Liver (tissue), 8 donors: ENCODE measurements at regions not wholly inside any gene's neighbourhood (a gene's known extent, or its start where the extent isn't known, plus 50 kb on each side); places are given as distances from the start of the nearest gene placed in this dataset.

Experiments
- DNase-seq: peaks from one replicate; pipeline ENCODE4 v3.0.0-alpha.2; 2017; ENCODE audit warnings: low spot score
- H3K27ac ChIP-seq, 2 donors: one replicate each; pipeline ENCODE4 v1.7.0; 2013; ENCODE audit warnings: inconsistent platforms in 2 of 2, low read length in 2 of 2, control low read depth in 1 of 2, low read depth in 1 of 2, mild to moderate bottlenecking in 1 of 2
- H3K27me3 ChIP-seq, 4 donors: one replicate each; pipeline versions ENCODE4 v1.6.1 to v1.7.0; 2013; ENCODE audit warnings: low read length in 3 of 4, inconsistent platforms in 1 of 4, mild to moderate bottlenecking in 1 of 4, moderate library complexity in 1 of 4; ENCODE audit not compliant: control insufficient read depth in 4 of 4, insufficient read depth in 4 of 4
- H3K36me3 ChIP-seq, 4 donors: one replicate each; pipeline versions ENCODE4 v1.6.1 to v1.7.0; 2013; ENCODE audit warnings: low read length in 3 of 4, mild to moderate bottlenecking in 3 of 4, low read depth in 1 of 4, moderate library complexity in 1 of 4; ENCODE audit not compliant: control insufficient read depth in 4 of 4, insufficient read depth in 3 of 4
- H3K4me1 ChIP-seq, 4 donors: one replicate each; pipeline versions ENCODE4 v1.6.1 to v1.7.0; 2013; ENCODE audit warnings: low read length in 3 of 4, mild to moderate bottlenecking in 3 of 4, moderate library complexity in 1 of 4; ENCODE audit not compliant: control insufficient read depth in 4 of 4, insufficient read depth in 4 of 4
- H3K4me3 ChIP-seq, 3 donors: one replicate each; pipeline versions ENCODE4 v1.6.1 to v1.7.0; 2013; ENCODE audit warnings: low read length in 3 of 3, control low read depth in 1 of 3, low read depth in 1 of 3, mild to moderate bottlenecking in 1 of 3
- H3K9ac ChIP-seq, 2 donors: one replicate each; pipeline ENCODE4 v1.7.0; 2013; ENCODE audit warnings: low read length in 2 of 2, mild to moderate bottlenecking in 2 of 2, moderate library complexity in 2 of 2, control low read depth in 1 of 2, low read depth in 1 of 2
- H3K9me3 ChIP-seq, 4 donors: one replicate each; pipeline versions ENCODE4 v1.6.1 to v1.7.0; 2013; ENCODE audit warnings: low read length in 3 of 4; ENCODE audit not compliant: control insufficient read depth in 4 of 4
- FOXA1 ChIP-seq: IDR thresholded peaks from 2 replicates; pipeline ENCODE4 v1.6.1; 2016; ENCODE audit warnings: antibody characterized with exemption
- FOXA2 ChIP-seq: IDR thresholded peaks from 2 replicates; pipeline ENCODE4 v1.6.1; 2016; ENCODE audit warnings: antibody characterized with exemption
- GABPA ChIP-seq, 2 donors: IDR thresholded peaks in 1 of 2; conservative IDR thresholded peaks in 1 of 2; 2 replicates each; pipeline ENCODE4 v1.6.1; 2016; ENCODE audit warnings: antibody characterized with exemption in 2 of 2, mild to moderate bottlenecking in 1 of 2, moderate library complexity in 1 of 2
- HNF4A ChIP-seq, 2 donors: conservative IDR thresholded peaks; 2 replicates each; pipeline ENCODE4 v1.6.1; 2016; ENCODE audit warnings: antibody characterized with exemption in 2 of 2, mild to moderate bottlenecking in 2 of 2
- HNF4G ChIP-seq: IDR thresholded peaks from 2 replicates; pipeline ENCODE4 v1.6.1; 2016; ENCODE audit warnings: antibody characterized with exemption
- JUND ChIP-seq, 2 donors: IDR thresholded peaks; 2 replicates each; pipeline ENCODE4 v1.6.1; 2016; ENCODE audit warnings: antibody characterized with exemption in 2 of 2
- RAD21 ChIP-seq, 2 donors: IDR thresholded peaks; 2 replicates each; pipeline ENCODE4 v1.6.1; 2016; ENCODE audit warnings: antibody characterized with exemption in 2 of 2, mild to moderate bottlenecking in 2 of 2
- RXRA ChIP-seq, 2 donors: IDR thresholded peaks; 2 replicates each; pipeline ENCODE4 v1.6.1; 2017 to 2018; ENCODE audit warnings: antibody characterized with exemption in 2 of 2, mild to moderate bottlenecking in 1 of 2
- SP1 ChIP-seq: IDR thresholded peaks from 2 replicates; pipeline ENCODE4 v1.6.1; 2018; ENCODE audit warnings: antibody characterized with exemption, mild to moderate bottlenecking
- TAF1 ChIP-seq: conservative IDR thresholded peaks from 2 replicates; pipeline ENCODE4 v1.6.1; 2016; ENCODE audit warnings: antibody characterized with exemption, mild to moderate bottlenecking
- YY1 ChIP-seq: IDR thresholded peaks from 2 replicates; pipeline ENCODE4 v1.6.1; 2016; ENCODE audit warnings: antibody characterized with exemption, mild to moderate bottlenecking
- WGBS: extraction: QIAGEN DNeasy Blood & Tissue Kit; methylation state at CpG from one replicate; pipeline ENCODE4 v1.1.7; 2013; 5-methylcytosine and 5-hydroxymethylcytosine counted together
- TF ChIP-seq, protein P1 (sequence below): fragments of 150-350 bp; IDR thresholded peaks from 2 replicates; pipeline ENCODE4 v1.5.1; 2017; ENCODE audit warnings: improper control_type of control experiment, low read depth, low read length; ENCODE audit not compliant: missing input control
- TF ChIP-seq, protein P2 (sequence below): IDR thresholded peaks from 2 replicates; pipeline ENCODE4 v1.6.1; 2016; ENCODE audit warnings: antibody characterized with exemption
- TF ChIP-seq, protein P3 (sequence below): IDR thresholded peaks from 2 replicates; pipeline ENCODE4 v1.6.1; 2016; ENCODE audit warnings: antibody characterized with exemption
- TF ChIP-seq, protein P4 (sequence below): IDR thresholded peaks from 2 replicates; pipeline ENCODE4 v1.6.1; 2016; ENCODE audit warnings: antibody characterized with exemption
- donor health status: healthy.
- donor health status: healthy.
- donor health status: healthy.
- donor health status: healthy.
- donor health status: healthy.

DNA sequence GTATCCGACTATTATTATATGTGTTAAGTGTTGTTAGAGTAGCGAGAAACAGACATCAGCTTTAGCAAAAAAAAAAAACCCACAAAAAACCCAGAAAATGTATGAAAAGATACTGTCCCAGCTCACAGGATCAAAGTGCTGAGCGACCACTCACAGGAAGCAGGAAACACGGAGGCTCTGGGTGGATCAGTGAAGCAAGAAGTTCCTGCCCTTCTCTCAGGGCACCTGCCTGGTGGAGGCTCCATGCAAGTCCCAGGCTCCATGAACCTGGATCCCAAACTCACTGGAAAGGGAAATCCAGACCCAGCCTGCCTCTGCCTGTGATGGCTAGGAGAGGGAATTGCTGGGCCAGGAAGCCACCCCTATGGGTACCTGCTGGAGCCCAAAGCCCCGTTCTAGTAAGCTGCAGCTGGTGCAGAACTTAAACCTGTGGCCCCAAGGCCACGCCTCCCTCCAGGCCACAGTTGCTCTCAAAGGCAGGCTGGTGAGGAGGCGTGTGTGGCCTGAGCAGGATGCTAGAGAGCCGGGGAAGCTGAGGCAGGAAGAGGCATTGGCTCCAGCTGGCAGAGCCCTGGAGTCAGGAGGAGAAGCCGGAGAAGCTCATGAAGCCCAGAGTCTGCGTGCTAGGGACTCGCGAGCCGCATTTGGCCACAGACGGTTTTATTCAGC lies 63.5 kb upstream of the TAF1B start:
- Histone ChIP-seq H3K4me1 (no peaks in the 10 kb centered on the region), H3K9ac (no peak overlapping the region), H3K9me3 (no peaks in the 10 kb centered on the region), H3K27ac (no peak overlapping the region), H3K36me3 (no peaks in the 10 kb centered on the region), H3K4me3 (no peak overlapping the region), H3K27me3 (no peaks in the 10 kb centered on the region)
- WGBS: 85% methylated on average over 14 of the region's 14 CpGs
- DNase-seq: no peak
- no peak for TF ChIP-seq FOXA1

DNA sequence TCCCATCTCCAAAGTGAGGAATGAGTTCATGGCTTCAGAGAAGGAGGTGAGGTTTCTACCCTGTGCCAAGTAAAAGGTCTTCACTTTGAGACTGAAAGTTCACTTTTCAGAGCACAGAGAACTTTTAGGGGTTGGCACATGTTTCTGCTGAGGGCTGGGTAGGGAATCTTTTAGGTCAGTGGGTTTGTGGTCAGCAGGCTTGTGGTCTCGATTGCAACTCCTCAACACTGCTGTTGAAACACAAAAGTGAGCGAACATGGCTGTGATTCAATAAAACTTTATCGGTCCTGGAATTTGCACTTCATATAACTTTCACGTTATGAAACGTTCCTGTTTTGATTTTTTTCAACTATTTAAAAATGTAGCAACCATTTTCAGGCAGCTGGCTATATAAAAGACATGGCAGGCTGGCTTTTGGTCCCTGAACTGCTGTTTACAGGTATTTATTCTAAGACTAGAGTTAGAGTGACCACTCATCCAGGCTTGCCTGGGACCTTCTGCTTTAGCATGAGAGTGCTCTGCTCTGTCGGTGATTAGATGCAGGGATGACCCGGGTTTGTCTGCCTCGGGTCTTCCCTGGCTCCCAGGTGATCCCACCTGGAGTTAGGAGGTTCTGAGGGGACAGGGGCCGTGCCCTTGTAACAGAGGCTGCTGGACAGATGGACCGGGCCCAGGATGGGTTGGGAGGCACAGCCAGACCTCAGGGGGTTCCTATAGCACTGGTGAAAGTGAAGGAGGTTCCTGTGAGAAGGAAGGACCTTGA lies 62.7 kb upstream of the TAF1B start:
- Histone ChIP-seq H3K4me3 (no peak overlapping the region), H3K36me3 (no peaks in the 10 kb centered on the region), H3K27ac (no peak overlapping the region), H3K27me3 (no peaks in the 10 kb centered on the region), H3K9me3 (no peaks in the 10 kb centered on the region), H3K9ac (no peak overlapping the region), H3K4me1 (no peaks in the 10 kb centered on the region)
- TF ChIP-seq YY1: no peak
- no peak for TF ChIP-seq SP1
- TF ChIP-seq, protein P1, sequence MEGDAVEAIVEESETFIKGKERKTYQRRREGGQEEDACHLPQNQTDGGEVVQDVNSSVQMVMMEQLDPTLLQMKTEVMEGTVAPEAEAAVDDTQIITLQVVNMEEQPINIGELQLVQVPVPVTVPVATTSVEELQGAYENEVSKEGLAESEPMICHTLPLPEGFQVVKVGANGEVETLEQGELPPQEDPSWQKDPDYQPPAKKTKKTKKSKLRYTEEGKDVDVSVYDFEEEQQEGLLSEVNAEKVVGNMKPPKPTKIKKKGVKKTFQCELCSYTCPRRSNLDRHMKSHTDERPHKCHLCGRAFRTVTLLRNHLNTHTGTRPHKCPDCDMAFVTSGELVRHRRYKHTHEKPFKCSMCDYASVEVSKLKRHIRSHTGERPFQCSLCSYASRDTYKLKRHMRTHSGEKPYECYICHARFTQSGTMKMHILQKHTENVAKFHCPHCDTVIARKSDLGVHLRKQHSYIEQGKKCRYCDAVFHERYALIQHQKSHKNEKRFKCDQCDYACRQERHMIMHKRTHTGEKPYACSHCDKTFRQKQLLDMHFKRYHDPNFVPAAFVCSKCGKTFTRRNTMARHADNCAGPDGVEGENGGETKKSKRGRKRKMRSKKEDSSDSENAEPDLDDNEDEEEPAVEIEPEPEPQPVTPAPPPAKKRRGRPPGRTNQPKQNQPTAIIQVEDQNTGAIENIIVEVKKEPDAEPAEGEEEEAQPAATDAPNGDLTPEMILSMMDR: no peak
- TF ChIP-seq FOXA2: no peak
- TF ChIP-seq HNF4A (conservative IDR thresholded peaks at IDR 0.05): no peak
- TF ChIP-seq TAF1: no peak
- TF ChIP-seq FOXA1: no peak
- TF ChIP-seq GABPA (IDR thresholded peaks at IDR 0.05 in 1 of 2, conservative IDR thresholded peaks at IDR 0.05 in 1 of 2): no peak
- TF ChIP-seq, protein P2, sequence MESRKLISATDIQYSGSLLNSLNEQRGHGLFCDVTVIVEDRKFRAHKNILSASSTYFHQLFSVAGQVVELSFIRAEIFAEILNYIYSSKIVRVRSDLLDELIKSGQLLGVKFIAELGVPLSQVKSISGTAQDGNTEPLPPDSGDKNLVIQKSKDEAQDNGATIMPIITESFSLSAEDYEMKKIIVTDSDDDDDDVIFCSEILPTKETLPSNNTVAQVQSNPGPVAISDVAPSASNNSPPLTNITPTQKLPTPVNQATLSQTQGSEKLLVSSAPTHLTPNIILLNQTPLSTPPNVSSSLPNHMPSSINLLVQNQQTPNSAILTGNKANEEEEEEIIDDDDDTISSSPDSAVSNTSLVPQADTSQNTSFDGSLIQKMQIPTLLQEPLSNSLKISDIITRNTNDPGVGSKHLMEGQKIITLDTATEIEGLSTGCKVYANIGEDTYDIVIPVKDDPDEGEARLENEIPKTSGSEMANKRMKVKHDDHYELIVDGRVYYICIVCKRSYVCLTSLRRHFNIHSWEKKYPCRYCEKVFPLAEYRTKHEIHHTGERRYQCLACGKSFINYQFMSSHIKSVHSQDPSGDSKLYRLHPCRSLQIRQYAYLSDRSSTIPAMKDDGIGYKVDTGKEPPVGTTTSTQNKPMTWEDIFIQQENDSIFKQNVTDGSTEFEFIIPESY: no peak
- TF ChIP-seq, protein P3, sequence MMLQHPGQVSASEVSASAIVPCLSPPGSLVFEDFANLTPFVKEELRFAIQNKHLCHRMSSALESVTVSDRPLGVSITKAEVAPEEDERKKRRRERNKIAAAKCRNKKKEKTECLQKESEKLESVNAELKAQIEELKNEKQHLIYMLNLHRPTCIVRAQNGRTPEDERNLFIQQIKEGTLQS: no peak
- TF ChIP-seq, protein P4, sequence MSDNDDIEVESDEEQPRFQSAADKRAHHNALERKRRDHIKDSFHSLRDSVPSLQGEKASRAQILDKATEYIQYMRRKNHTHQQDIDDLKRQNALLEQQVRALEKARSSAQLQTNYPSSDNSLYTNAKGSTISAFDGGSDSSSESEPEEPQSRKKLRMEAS: no peak
- DNase-seq: no peak
- 84% methylated on average over 10 of the region's 10 CpGs for WGBS

DNA sequence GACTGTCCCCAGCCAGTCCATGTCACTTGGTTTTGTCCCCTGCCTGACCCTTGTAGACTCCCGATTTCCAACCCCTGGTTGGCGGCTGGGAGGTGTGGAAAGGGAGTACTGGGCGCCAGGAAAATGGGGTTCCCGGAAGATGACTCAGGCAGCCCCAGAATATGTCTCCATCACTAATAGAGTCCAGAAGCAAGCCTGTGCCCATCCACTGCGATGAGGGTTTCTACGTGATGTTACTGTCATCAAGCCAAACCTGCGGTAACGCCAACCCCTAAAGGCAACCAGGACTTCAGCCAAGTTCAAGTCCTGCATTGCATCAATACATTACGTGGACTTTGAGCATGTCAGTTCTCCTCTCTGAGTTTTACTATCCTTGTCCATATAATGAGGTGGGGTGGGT lies 62.0 kb upstream of the TAF1B start:
- H3K9ac ChIP-seq: no peak overlapping the region
- 87% methylated on average over 9 of the region's 9 CpGs for WGBS
- no peaks in the 10 kb centered on the region for H3K27me3 ChIP-seq
- H3K36me3 ChIP-seq: no peaks in the 10 kb centered on the region
- DNase-seq: no peak
- no peak overlapping the region for H3K27ac ChIP-seq
- H3K9me3 ChIP-seq: no peaks in the 10 kb centered on the region
- no peaks in the 10 kb centered on the region for H3K4me1 ChIP-seq
- H3K4me3 ChIP-seq: no peak overlapping the region
- TF ChIP-seq HNF4A (conservative IDR thresholded peaks at IDR 0.05): no peak
- TF ChIP-seq, protein P2: no peak
- no peak for TF ChIP-seq GABPA (IDR thresholded peaks at IDR 0.05 in 1 of 2, conservative IDR thresholded peaks at IDR 0.05 in 1 of 2)
- TF ChIP-seq FOXA2: no peak
- TF ChIP-seq SP1: no peak
- TF ChIP-seq HNF4G: no peak
- no peak for TF ChIP-seq FOXA1
- no peak for TF ChIP-seq RXRA (IDR thresholded peaks at IDR 0.05)
- no peak for TF ChIP-seq RAD21 (IDR thresholded peaks at IDR 0.05)
- TF ChIP-seq, protein P1: no peak
- TF ChIP-seq, protein P4: no peak
- TF ChIP-seq TAF1: no peak
- TF ChIP-seq, protein P3: no peak
- TF ChIP-seq JUND (IDR thresholded peaks at IDR 0.05): no peak
